Mesenchymal stem cell (in vitro differentiated cells and primary cell): ENCODE measurements at regions not wholly inside any gene's neighbourhood (a gene's known extent, or its start where the extent isn't known, plus 50 kb on each side); places are given as distances from the start of the nearest gene placed in this dataset.

Experiments
- DNase-seq: peaks from one replicate; pipeline ENCODE4 v3.0.0-alpha.2; 2013
- H2AFZ ChIP-seq: one replicate; pipeline ENCODE4 v1.6.1; 2013; ENCODE audit warnings: low read depth, mild to moderate bottlenecking, control low read depth, inconsistent platforms, low read length, moderate library complexity
- H2AK5ac ChIP-seq: 2 replicates; pipeline ENCODE4 v1.6.1; 2013; ENCODE audit warnings: low read length, moderate library complexity, mild to moderate bottlenecking, inconsistent platforms; ENCODE audit not compliant: severe bottlenecking
- H2BK120ac ChIP-seq: one replicate; pipeline ENCODE4 v1.6.1; 2013; ENCODE audit warnings: low read depth, mild to moderate bottlenecking, inconsistent platforms, low read length, moderate library complexity
- H2BK12ac ChIP-seq, 2 experiments: one replicate each; pipeline ENCODE4 v1.6.1; 2013; ENCODE audit warnings: inconsistent platforms in 2 of 2, low read length in 2 of 2, mild to moderate bottlenecking in 2 of 2, moderate library complexity in 2 of 2, control low read depth in 1 of 2
- H2BK15ac ChIP-seq: one replicate; pipeline ENCODE4 v1.6.1; 2013; ENCODE audit warnings: mild to moderate bottlenecking, low read depth, inconsistent platforms; ENCODE audit not compliant: poor library complexity, severe bottlenecking
- H2BK5ac ChIP-seq: 2 replicates; pipeline ENCODE4 v1.6.1; 2013; ENCODE audit warnings: low read depth, mild to moderate bottlenecking, low read length, control low read depth, inconsistent platforms; ENCODE audit not compliant: poor library complexity, severe bottlenecking
- H3K14ac ChIP-seq, 2 experiments: one replicate each; pipeline ENCODE4 v1.6.1; 2013; ENCODE audit warnings: inconsistent platforms in 2 of 2, low read length in 2 of 2, control low read depth in 1 of 2, mild to moderate bottlenecking in 1 of 2, moderate library complexity in 1 of 2
- H3K18ac ChIP-seq, 2 experiments: one replicate each; pipeline ENCODE4 v1.6.1; 2013; ENCODE audit warnings: inconsistent platforms in 2 of 2, low read length in 2 of 2, control low read depth in 1 of 2, low read depth in 1 of 2, mild to moderate bottlenecking in 1 of 2
- H3K23ac ChIP-seq, 2 experiments: one replicate each; pipeline ENCODE4 v1.6.1; 2013; ENCODE audit warnings: inconsistent platforms in 2 of 2, low read length in 2 of 2, mild to moderate bottlenecking in 2 of 2, moderate library complexity in 2 of 2, control low read depth in 1 of 2
- H3K27ac ChIP-seq: 2 replicates; pipeline ENCODE4 v1.5.1; 2013; ENCODE audit warnings: mild to moderate bottlenecking, moderate library complexity, low read length, control low read depth, inconsistent platforms; ENCODE audit not compliant: poor library complexity, severe bottlenecking
- H3K27me3 ChIP-seq, 2 experiments: 2 replicates each; pipeline versions ENCODE4 v1.6.1 to v1.7.0; 2013; ENCODE audit warnings: low read length in 2 of 2, mild to moderate bottlenecking in 2 of 2, moderate library complexity in 2 of 2, control low read depth in 1 of 2, inconsistent platforms in 1 of 2; ENCODE audit not compliant: control insufficient read depth in 1 of 2, insufficient read depth in 1 of 2
- H3K36me3 ChIP-seq, 2 experiments: 2 replicates each; pipeline versions ENCODE4 v1.6.1 to v1.7.0; 2013; ENCODE audit warnings: low read length in 2 of 2, control low read depth in 1 of 2, inconsistent platforms in 1 of 2, low read depth in 1 of 2, mild to moderate bottlenecking in 1 of 2; ENCODE audit not compliant: insufficient read depth in 2 of 2, control insufficient read depth in 1 of 2
- H3K4ac ChIP-seq, 2 experiments: one replicate each; pipeline ENCODE4 v1.6.1; 2013; ENCODE audit warnings: inconsistent platforms in 2 of 2, low read length in 2 of 2, mild to moderate bottlenecking in 2 of 2, moderate library complexity in 2 of 2, control low read depth in 1 of 2, low read depth in 1 of 2
- H3K4me1 ChIP-seq: 2 replicates; pipeline ENCODE4 v1.6.1; 2013; ENCODE audit warnings: low read depth, low read length, control low read depth; ENCODE audit not compliant: control insufficient read depth, insufficient read depth
- H3K4me2 ChIP-seq: 2 replicates; pipeline ENCODE4 v1.6.1; 2013; ENCODE audit warnings: low read length, mild to moderate bottlenecking, inconsistent platforms; ENCODE audit not compliant: poor library complexity, severe bottlenecking
- H3K4me3 ChIP-seq, 2 experiments: 2 replicates each; pipeline versions ENCODE4 v1.5.1 to v1.7.0; 2013; ENCODE audit warnings: low read length in 2 of 2, mild to moderate bottlenecking in 2 of 2, control low read depth in 1 of 2, low read depth in 1 of 2; ENCODE audit not compliant: insufficient read depth in 1 of 2
- H3K79me1 ChIP-seq: replicated peaks from 2 replicates; pipeline ENCODE4 v1.6.1; 2013; ENCODE audit warnings: mild to moderate bottlenecking, control low read depth, low read length, inconsistent platforms; ENCODE audit not compliant: poor library complexity, severe bottlenecking
- H3K9ac ChIP-seq: 2 replicates; pipeline ENCODE4 v1.7.0; 2013; ENCODE audit warnings: mild to moderate bottlenecking, low read length, moderate library complexity
- H3K9me3 ChIP-seq: 2 replicates; pipeline ENCODE4 v1.7.0; 2013; ENCODE audit warnings: mild to moderate bottlenecking, low read length; ENCODE audit not compliant: control insufficient read depth
- H4K8ac ChIP-seq: one replicate; pipeline ENCODE4 v1.6.1; 2013; ENCODE audit warnings: inconsistent platforms, mild to moderate bottlenecking, low read length, moderate library complexity
- H4K91ac ChIP-seq: one replicate; pipeline ENCODE4 v1.6.1; 2013; ENCODE audit warnings: mild to moderate bottlenecking, low read length, inconsistent platforms
- WGBS: methylation state at CpG from one replicate; pipeline ENCODE4 v1.1.7; 2013; ENCODE audit warnings: mixed read lengths; 5-methylcytosine and 5-hydroxymethylcytosine counted together

- DNase-seq = no peak
- H2AFZ ChIP-seq = no peak overlapping the region
- no peak overlapping the region for H2BK15ac ChIP-seq
- no peak overlapping the region for H2BK5ac ChIP-seq
- H3K4me1 ChIP-seq = no peaks in the 10 kb centered on the region
- no peak overlapping the region for H3K23ac ChIP-seq
- no peaks in the 10 kb centered on the region for H3K27me3 ChIP-seq
- no peaks in the 10 kb centered on the region for H3K36me3 ChIP-seq
- H4K91ac ChIP-seq = no peak overlapping the region
- WGBS = no CpG with 5 or more reads among the region's 2 CpGs
- no peaks in the 10 kb centered on the region for H3K9me3 ChIP-seq
- H3K14ac ChIP-seq = no peak overlapping the region
- no peaks in the 10 kb centered on the region for H3K79me1 ChIP-seq
- no peak overlapping the region for H3K27ac ChIP-seq
- H3K9ac ChIP-seq = no peak overlapping the region
- no peak overlapping the region for H2AK5ac ChIP-seq
- H3K4me3 ChIP-seq = no peak overlapping the region
- H3K4me2 ChIP-seq = no peak overlapping the region
- no peak overlapping the region for H2BK12ac ChIP-seq
- no peak overlapping the region for H2BK120ac ChIP-seq
- H3K4ac ChIP-seq = no peak overlapping the region
- H4K8ac ChIP-seq = no peak overlapping the region
- H3K18ac ChIP-seq = no peak overlapping the region
Observed at GRCh38 chrX:42710452-42710851, 67.5 kb downstream of the PPP1R2C start.

- Histone ChIP-seq H2BK120ac (no peak overlapping the region), H3K23ac (no peak overlapping the region), H3K79me1 (no peaks in the 10 kb centered on the region), H3K9ac (peak overlapping the region; percentile 4), H3K27me3 (no peaks in the 10 kb centered on the region), H3K18ac (no peak overlapping the region), H4K8ac (no peak overlapping the region), H2BK15ac (no peak overlapping the region), H2BK5ac (no peak overlapping the region), H3K9me3 (no peaks in the 10 kb centered on the region), H3K36me3 (no peaks in the 10 kb centered on the region), H4K91ac (no peak overlapping the region), H2BK12ac (no peak overlapping the region), H3K14ac (no peak overlapping the region), H3K4me1 (no peaks in the 10 kb centered on the region), H3K27ac (no peak overlapping the region), H3K4me2 (no peak overlapping the region), H2AFZ (no peak overlapping the region), H3K4me3 (no peak overlapping the region), H2AK5ac (no peak overlapping the region), H3K4ac (no peak overlapping the region)
- DNase-seq = no peak
- 100% methylated on average over 1 of the region's 2 CpGs for WGBS
Observed at GRCh38 chrX:42708222-42708621, 69.7 kb downstream of the PPP1R2C start.

GRCh38 chrX:42707742-42708141 lies 70.2 kb downstream of the PPP1R2C start:
- H3K18ac ChIP-seq = no peak overlapping the region

GRCh38 chrX:42704454-42704853 lies 73.5 kb downstream of the PPP1R2C start:
- no peak for DNase-seq
- Histone ChIP-seq H3K4me2 (no peak overlapping the region), H3K36me3 (no peaks in the 10 kb centered on the region), H3K4me1 (no peaks in the 10 kb centered on the region), H3K23ac (no peak overlapping the region), H3K18ac (no peak overlapping the region), H2BK15ac (no peak overlapping the region), H3K27ac (no peak overlapping the region), H3K4me3 (no peak overlapping the region), H2BK5ac (no peak overlapping the region), H4K8ac (no peak overlapping the region), H4K91ac (no peak overlapping the region), H3K27me3 (no peaks in the 10 kb centered on the region), H3K79me1 (no peaks in the 10 kb centered on the region), H2AFZ (no peak overlapping the region), H2BK12ac (no peak overlapping the region), H3K14ac (no peak overlapping the region), H3K4ac (no peak overlapping the region), H2BK120ac (no peak overlapping the region), H3K9ac (no peak overlapping the region), H3K9me3 (no peaks in the 10 kb centered on the region), H2AK5ac (no peak overlapping the region)
- no CpG with 5 or more reads among the region's 2 CpGs for WGBS

More at GRCh38 chrX:42707742-42708141, 70.2 kb downstream of the PPP1R2C start:
- H3K4me1 ChIP-seq = no peaks in the 10 kb centered on the region
- H2AFZ ChIP-seq = no peak overlapping the region
- DNase-seq = no peak
- H3K9ac ChIP-seq = peak overlapping the region; percentile 4
- H2BK120ac ChIP-seq = no peak overlapping the region
- no peak overlapping the region for H3K27ac ChIP-seq
- H3K36me3 ChIP-seq = no peaks in the 10 kb centered on the region
- no peak overlapping the region for H4K91ac ChIP-seq
- no peak overlapping the region for H2BK15ac ChIP-seq
- no peaks in the 10 kb centered on the region for H3K9me3 ChIP-seq
- no peak overlapping the region for H3K4ac ChIP-seq
- H2BK5ac ChIP-seq = no peak overlapping the region
- H3K79me1 ChIP-seq = no peaks in the 10 kb centered on the region
- H3K27me3 ChIP-seq = no peaks in the 10 kb centered on the region
- no peak overlapping the region for H2AK5ac ChIP-seq
- H3K4me2 ChIP-seq = no peak overlapping the region
- H3K14ac ChIP-seq = no peak overlapping the region
- H4K8ac ChIP-seq = no peak overlapping the region
- no peak overlapping the region for H3K4me3 ChIP-seq
- H3K23ac ChIP-seq = no peak overlapping the region
- H2BK12ac ChIP-seq = no peak overlapping the region
